C4-2B (cell line): ENCODE measurements at regions not wholly inside any gene's neighbourhood (a gene's known extent, or its start where the extent isn't known, plus 50 kb on each side); places are given as distances from the start of the nearest gene placed in this dataset.

Experiments used
- CTCF ChIP-seq: fragments of 450-650 bp; conservative IDR thresholded peaks from 2 replicates; pipeline ENCODE4 v1.5.1; 2017; ENCODE audit warnings: mild to moderate bottlenecking
- ZFX ChIP-seq: fragments of 450-650 bp; IDR thresholded peaks from 2 replicates; pipeline ENCODE4 v1.6.1; 2017

DNA sequence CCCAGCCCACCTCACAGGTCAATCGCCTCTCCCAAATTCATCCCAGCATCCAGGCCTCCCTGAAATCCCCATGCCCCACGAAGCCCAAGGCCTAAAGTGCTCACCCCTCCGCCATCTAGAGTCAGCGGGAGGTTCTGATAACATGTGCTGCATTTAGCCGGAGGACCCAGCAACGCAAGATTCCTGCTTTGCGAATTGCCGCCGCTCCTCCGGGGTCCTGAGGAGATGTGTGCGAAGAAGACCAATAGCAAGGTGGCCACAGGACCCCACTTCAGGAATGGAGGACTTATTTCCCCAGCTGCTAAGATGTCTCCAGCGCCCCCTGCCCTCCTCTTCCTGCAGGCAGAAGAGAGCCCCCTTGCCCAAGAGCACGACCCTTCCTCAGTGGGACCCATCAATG is 120.8 kb upstream of the GLI2 start:
- TF ChIP-seq CTCF = no peak
- TF ChIP-seq ZFX = no peak
